NCI-H187 (cell line): ENCODE measurements at regions not wholly inside any gene's neighbourhood (a gene's known extent, or its start where the extent isn't known, plus 50 kb on each side); places are given as distances from the start of the nearest gene placed in this dataset.
A peak's percentile ranks its signal among the peaks of the same experiment; 100 is the strongest.

Experiments
- DNase-seq, 2 experiments: peaks; one replicate each; lab custom pipeline; 2025; lab: John Stamatoyannopoulos, UW

GRCh38 chr5:4387290-4387689 lies 752.8 kb upstream of the ADAMTS16 start:
- DNase-seq: no peak

GRCh38 chr5:4395752-4396151 lies 744.4 kb upstream of the ADAMTS16 start:
- DNase-seq: no peak

GRCh38 chr5:4405614-4406219 lies 734.4 kb upstream of the ADAMTS16 start:
- no peak for DNase-seq

- no peak for DNase-seq
Observed at GRCh38 chr5:4410151-4410550, 730.0 kb upstream of the ADAMTS16 start.

GRCh38 chr5:4411664-4412063 lies 728.5 kb upstream of the ADAMTS16 start:
- no peak for DNase-seq

- no peak for DNase-seq
Observed at GRCh38 chr5:4413996-4414395, 726.1 kb upstream of the ADAMTS16 start.

GRCh38 chr5:4418084-4418483 lies 722.0 kb upstream of the ADAMTS16 start:
- no peak for DNase-seq

- DNase-seq: no peak
Observed at GRCh38 chr5:4419281-4419680, 720.8 kb upstream of the ADAMTS16 start.

GRCh38 chr5:4420177-4420576 lies 720.0 kb upstream of the ADAMTS16 start:
- DNase-seq: no peak

GRCh38 chr5:4420681-4421080 lies 719.4 kb upstream of the ADAMTS16 start:
- no peak for DNase-seq

GRCh38 chr5:4422247-4422646 lies 717.9 kb upstream of the ADAMTS16 start:
- DNase-seq: no peak

- DNase-seq: no peak
Observed at GRCh38 chr5:4424895-4425294, 715.2 kb upstream of the ADAMTS16 start.

GRCh38 chr5:4440536-4440935 lies 699.6 kb upstream of the ADAMTS16 start:
- no peak for DNase-seq

- DNase-seq: no peak
Observed at GRCh38 chr5:4442221-4442620, 697.9 kb upstream of the ADAMTS16 start.

- no peak for DNase-seq
Observed at GRCh38 chr5:4447657-4448056, 692.5 kb upstream of the ADAMTS16 start.

- no peak for DNase-seq
Observed at GRCh38 chr5:4453655-4454054, 686.5 kb upstream of the ADAMTS16 start.

- no peak for DNase-seq
Observed at GRCh38 chr5:4479426-4479825, 660.7 kb upstream of the ADAMTS16 start.

- peak; percentile 71 to 73 for DNase-seq
Observed at GRCh38 chr5:4480528-4481349, 659.4 kb upstream of the ADAMTS16 start.

- no peak for DNase-seq
Observed at GRCh38 chr5:4487581-4487980, 652.5 kb upstream of the ADAMTS16 start.

- DNase-seq: no peak
Observed at GRCh38 chr5:4511996-4512656, 628.0 kb upstream of the ADAMTS16 start.

GRCh38 chr5:4513381-4513780 lies 626.7 kb upstream of the ADAMTS16 start:
- DNase-seq: no peak

- no peak for DNase-seq
Observed at GRCh38 chr5:4514067-4514648, 626.0 kb upstream of the ADAMTS16 start.
